NT2/D1 (cell line): ENCODE measurements at regions not wholly inside any gene's neighbourhood (a gene's known extent, or its start where the extent isn't known, plus 50 kb on each side); places are given as distances from the start of the nearest gene placed in this dataset.

Experiments used
- YY1 ChIP-seq: IDR thresholded peaks from 2 replicates; pipeline ENCODE4 v1.6.1; 2011; ENCODE audit not compliant: insufficient read length, insufficient read depth
- ZNF274 ChIP-seq: IDR thresholded peaks from 2 replicates; pipeline ENCODE4 v1.6.1; 2011; ENCODE audit warnings: mild to moderate bottlenecking, low read depth, low read length

GRCh38 chr20:58592076-58592695 is 58.9 kb upstream of the STX16 start:
- TF ChIP-seq ZNF274 (no peak), YY1 (no peak)
